K562 (cell line): ENCODE measurements at regions not wholly inside any gene's neighbourhood (a gene's known extent, or its start where the extent isn't known, plus 50 kb on each side); places are given as distances from the start of the nearest gene placed in this dataset.

Source experiments
- BMI1 ChIP-seq: fragments of 150-350 bp; IDR thresholded peaks from 2 replicates; pipeline ENCODE4 v1.6.1; 2014; ENCODE audit warnings: low read length
- CBFA2T2 ChIP-seq: fragments of 450-650 bp; conservative IDR thresholded peaks from 2 replicates; pipeline ENCODE4 v1.6.1; 2017; ENCODE audit warnings: mild to moderate bottlenecking
- DPF2 ChIP-seq: fragments of 450-650 bp; IDR thresholded peaks from 2 replicates; pipeline ENCODE4 v1.6.1; 2016
- ETS1 ChIP-seq: conservative IDR thresholded peaks from 2 replicates; pipeline ENCODE4 v1.6.1; 2011; ENCODE audit warnings: low read depth, mild to moderate bottlenecking, low read length; ENCODE audit not compliant: control insufficient read depth
- MTA3 ChIP-seq: fragments of 450-650 bp; formaldehyde crosslinking; IDR thresholded peaks from 2 replicates; pipeline ENCODE4 v1.6.1; 2017; ENCODE audit warnings: mild to moderate bottlenecking, borderline replicate concordance
- MXI1 ChIP-seq: IDR thresholded peaks from 2 replicates; pipeline ENCODE4 v1.6.1; 2011; ENCODE audit warnings: low read depth, mild to moderate bottlenecking, improper control_type of control experiment, low read length
- PML ChIP-seq: IDR thresholded peaks from 2 replicates; pipeline ENCODE4 v1.6.1; 2012; ENCODE audit warnings: low read length, inconsistent platforms
- RB1 ChIP-seq: fragments of 450-650 bp; IDR thresholded peaks from 2 replicates; pipeline ENCODE4 v1.6.1; 2017; ENCODE audit warnings: low read depth, mild to moderate bottlenecking
- SMARCA4 ChIP-seq: fragments of 450-650 bp; IDR thresholded peaks from 2 replicates; pipeline ENCODE4 v1.6.1; 2016
- SP1 ChIP-seq: sonication (generic); formaldehyde crosslinking; IDR thresholded peaks from 2 replicates; pipeline ENCODE4 v1.8.1; 2022; ENCODE audit warnings: mild to moderate bottlenecking, missing genetic modification reagents
- TAF9B ChIP-seq: fragments of 450-650 bp; IDR thresholded peaks from 2 replicates; pipeline ENCODE4 v1.6.1; 2018; ENCODE audit warnings: mild to moderate bottlenecking; ENCODE audit not compliant: partially characterized antibody
- ZBTB12 ChIP-seq: fragments of 250-450 bp; sonication (Bioruptor Pico); IDR thresholded peaks from 2 replicates; pipeline ENCODE4 v1.4.0; 2020
- ZKSCAN8 ChIP-seq: fragments of 200-800 bp; sonication (Bioruptor generic); IDR thresholded peaks from 2 replicates; pipeline ENCODE4 v1.6.1; 2016; ENCODE audit warnings: missing genetic modification characterization, missing compliant biosample characterization
- ZMIZ1 ChIP-seq, 2 experiments: fragments of 150-350 bp in 1 of 2; IDR thresholded peaks; 2 replicates each; pipeline ENCODE4 v1.6.1; 2012 to 2016; ENCODE audit warnings: low read depth in 2 of 2, low read length in 2 of 2, mild to moderate bottlenecking in 1 of 2, moderate library complexity in 1 of 2
- ZNF175 ChIP-seq: fragments of 200-800 bp; sonication (Bioruptor generic); IDR thresholded peaks from 2 replicates; pipeline ENCODE4 v1.6.1; 2016; ENCODE audit warnings: low read depth, mild to moderate bottlenecking, missing genetic modification characterization, missing compliant biosample characterization
- ZNF589 ChIP-seq: fragments of 200-800 bp; sonication (Bioruptor generic); IDR thresholded peaks from 2 replicates; pipeline ENCODE4 v1.6.1; 2016; ENCODE audit warnings: low read depth, missing genetic modification characterization, missing compliant biosample characterization
- ZNF609 ChIP-seq: sonication (generic); formaldehyde crosslinking; IDR thresholded peaks from 2 replicates; pipeline ENCODE4 v1.8.1; 2023; ENCODE audit warnings: missing genetic modification reagents, mild to moderate bottlenecking, borderline replicate concordance

- TF ChIP-seq MXI1 (peak; percentile 49; the same call in 1 of the 2 replicates), DPF2 (peak; percentile 98), SP1 (CRISPR knock-in tag) (peak; percentile 49; the same call in 1 of the 2 replicates), MTA3 (peak; percentile 84), PML (peak; percentile 96), SMARCA4 (peak; percentile 98), ZKSCAN8 (CRISPR knock-in tag) (peak; percentile 89), BMI1 (no peak), ZMIZ1 (IDR thresholded peaks at IDR 0.05; ENCODE audit: low read depth in 2 of 2, low read length in 2 of 2) (peak in 1 of 2 experiments; percentile 97; a peak in 2 of 4 replicates), TAF9B (no peak), RB1 (peak; percentile 41; the same call in 1 of the 2 replicates), ZNF609 (CRISPR knock-in tag) (0 out of 2 replicates have a peak, but pooled peaks have one; percentile 56), ZNF589 (CRISPR knock-in tag) (peak; percentile 92), ZBTB12 (no peak), CBFA2T2 (peak; percentile 96), ZNF175 (CRISPR knock-in tag) (peak; percentile 76; the same call in 1 of the 2 replicates), ETS1 (0 out of 2 replicates have a peak, but pooled peaks have one; percentile 38)
These were observed 301.2 kb upstream of the PROK2 start (continued) for GRCh38 chr3:72086042-72086742.
